Hematopoietic multipotent progenitor cell treated with erythropoietin and hydrocortisone succinate and interleukin-3 and kit ligand, for 6 days (in vitro differentiated cells): ENCODE measurements at regions not wholly inside any gene's neighbourhood (a gene's known extent, or its start where the extent isn't known, plus 50 kb on each side); places are given as distances from the start of the nearest gene placed in this dataset.

Source experiments
- DNase-seq: peaks from one replicate; pipeline ENCODE4 v3.0.0-alpha.2; 2015

- DNase-seq = no peak
Observed at GRCh38 chr1:234554218-234554697, 55.7 kb downstream of the IRF2BP2 start.

- peak; percentile 80 for DNase-seq
Observed at GRCh38 chr1:234553240-234554188, 56.5 kb downstream of the IRF2BP2 start.

GRCh38 chr1:234551032-234551378, 59.0 kb downstream of the IRF2BP2 start:
- no peak for DNase-seq

GRCh38 chr1:234550341-234551031, 59.5 kb downstream of the IRF2BP2 start:
- DNase-seq = no peak

GRCh38 chr1:234549447-234550021, 60.4 kb downstream of the IRF2BP2 start:
- no peak for DNase-seq

- peak; percentile 45 for DNase-seq
Observed at GRCh38 chr1:234546890-234547788, 62.8 kb downstream of the IRF2BP2 start.

- DNase-seq = no peak
Observed at GRCh38 chr1:234546387-234546704, 63.6 kb downstream of the IRF2BP2 start.

GRCh38 chr1:234545517-234546386, 64.2 kb downstream of the IRF2BP2 start:
- no peak for DNase-seq

GRCh38 chr1:234544087-234544579, 65.2 kb upstream of the TARBP1 start:
- DNase-seq = peak; percentile 79

GRCh38 chr1:234543442-234544086, 64.6 kb upstream of the TARBP1 start:
- DNase-seq = no peak

GRCh38 chr1:234542211-234542850, 63.4 kb upstream of the TARBP1 start:
- no peak for DNase-seq

- DNase-seq = no peak
Observed at GRCh38 chr1:234541286-234541975, 62.5 kb upstream of the TARBP1 start.

- no peak for DNase-seq
Observed at GRCh38 chr1:234540404-234540762, 61.4 kb upstream of the TARBP1 start.

- DNase-seq = no peak
Observed at GRCh38 chr1:234539666-234540403, 60.9 kb upstream of the TARBP1 start.

GRCh38 chr1:234538930-234539649, 60.1 kb upstream of the TARBP1 start:
- DNase-seq = no peak

GRCh38 chr1:234538062-234538731, 59.2 kb upstream of the TARBP1 start:
- DNase-seq = no peak

- DNase-seq = no peak
Observed at GRCh38 chr1:234537236-234537635, 58.3 kb upstream of the TARBP1 start.

- DNase-seq = no peak
Observed at GRCh38 chr1:234536741-234537140, 57.8 kb upstream of the TARBP1 start.
